ENCODE measurements at regions not wholly inside any gene's neighbourhood (a gene's known extent, or its start where the extent isn't known, plus 50 kb on each side); places are given as distances from the start of the nearest gene placed in this dataset.

DNA sequence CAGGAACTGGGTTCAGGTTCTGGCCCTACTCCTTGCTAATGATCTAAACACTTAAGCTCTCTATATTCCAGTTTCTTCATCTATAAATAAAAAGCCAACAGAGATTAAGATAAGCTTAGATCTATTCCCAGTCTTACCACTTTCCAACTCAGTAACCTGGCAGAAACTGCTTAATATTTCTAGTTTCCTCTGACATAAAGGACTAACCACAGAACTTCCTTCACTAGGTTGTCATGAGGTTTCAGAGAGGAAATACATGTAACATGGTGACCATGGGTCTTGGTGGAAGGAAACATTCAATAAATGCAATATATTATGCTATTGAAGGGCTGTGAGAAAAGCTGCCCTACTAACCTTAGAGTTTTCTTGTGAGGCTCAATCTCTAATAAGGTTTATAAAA lies 114.4 kb upstream of the PDE1A start:
- TF ChIP-seq POLR2AphosphoS5 (IDR thresholded peaks at IDR 0.05; ENCODE audit: low read depth, low read length) (no peak), TCF7L2 (IDR thresholded peaks at IDR 0.05; ENCODE audit: low read depth, low read length) (no peak)
- TF ChIP-seq, protein P1, sequence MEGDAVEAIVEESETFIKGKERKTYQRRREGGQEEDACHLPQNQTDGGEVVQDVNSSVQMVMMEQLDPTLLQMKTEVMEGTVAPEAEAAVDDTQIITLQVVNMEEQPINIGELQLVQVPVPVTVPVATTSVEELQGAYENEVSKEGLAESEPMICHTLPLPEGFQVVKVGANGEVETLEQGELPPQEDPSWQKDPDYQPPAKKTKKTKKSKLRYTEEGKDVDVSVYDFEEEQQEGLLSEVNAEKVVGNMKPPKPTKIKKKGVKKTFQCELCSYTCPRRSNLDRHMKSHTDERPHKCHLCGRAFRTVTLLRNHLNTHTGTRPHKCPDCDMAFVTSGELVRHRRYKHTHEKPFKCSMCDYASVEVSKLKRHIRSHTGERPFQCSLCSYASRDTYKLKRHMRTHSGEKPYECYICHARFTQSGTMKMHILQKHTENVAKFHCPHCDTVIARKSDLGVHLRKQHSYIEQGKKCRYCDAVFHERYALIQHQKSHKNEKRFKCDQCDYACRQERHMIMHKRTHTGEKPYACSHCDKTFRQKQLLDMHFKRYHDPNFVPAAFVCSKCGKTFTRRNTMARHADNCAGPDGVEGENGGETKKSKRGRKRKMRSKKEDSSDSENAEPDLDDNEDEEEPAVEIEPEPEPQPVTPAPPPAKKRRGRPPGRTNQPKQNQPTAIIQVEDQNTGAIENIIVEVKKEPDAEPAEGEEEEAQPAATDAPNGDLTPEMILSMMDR (IDR thresholded peaks at IDR 0.05) = no peak
- TF ChIP-seq, protein P2, sequence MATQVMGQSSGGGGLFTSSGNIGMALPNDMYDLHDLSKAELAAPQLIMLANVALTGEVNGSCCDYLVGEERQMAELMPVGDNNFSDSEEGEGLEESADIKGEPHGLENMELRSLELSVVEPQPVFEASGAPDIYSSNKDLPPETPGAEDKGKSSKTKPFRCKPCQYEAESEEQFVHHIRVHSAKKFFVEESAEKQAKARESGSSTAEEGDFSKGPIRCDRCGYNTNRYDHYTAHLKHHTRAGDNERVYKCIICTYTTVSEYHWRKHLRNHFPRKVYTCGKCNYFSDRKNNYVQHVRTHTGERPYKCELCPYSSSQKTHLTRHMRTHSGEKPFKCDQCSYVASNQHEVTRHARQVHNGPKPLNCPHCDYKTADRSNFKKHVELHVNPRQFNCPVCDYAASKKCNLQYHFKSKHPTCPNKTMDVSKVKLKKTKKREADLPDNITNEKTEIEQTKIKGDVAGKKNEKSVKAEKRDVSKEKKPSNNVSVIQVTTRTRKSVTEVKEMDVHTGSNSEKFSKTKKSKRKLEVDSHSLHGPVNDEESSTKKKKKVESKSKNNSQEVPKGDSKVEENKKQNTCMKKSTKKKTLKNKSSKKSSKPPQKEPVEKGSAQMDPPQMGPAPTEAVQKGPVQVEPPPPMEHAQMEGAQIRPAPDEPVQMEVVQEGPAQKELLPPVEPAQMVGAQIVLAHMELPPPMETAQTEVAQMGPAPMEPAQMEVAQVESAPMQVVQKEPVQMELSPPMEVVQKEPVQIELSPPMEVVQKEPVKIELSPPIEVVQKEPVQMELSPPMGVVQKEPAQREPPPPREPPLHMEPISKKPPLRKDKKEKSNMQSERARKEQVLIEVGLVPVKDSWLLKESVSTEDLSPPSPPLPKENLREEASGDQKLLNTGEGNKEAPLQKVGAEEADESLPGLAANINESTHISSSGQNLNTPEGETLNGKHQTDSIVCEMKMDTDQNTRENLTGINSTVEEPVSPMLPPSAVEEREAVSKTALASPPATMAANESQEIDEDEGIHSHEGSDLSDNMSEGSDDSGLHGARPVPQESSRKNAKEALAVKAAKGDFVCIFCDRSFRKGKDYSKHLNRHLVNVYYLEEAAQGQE (IDR thresholded peaks at IDR 0.05; ENCODE audit: insufficient read depth in 1 of 2, low read depth in 2 of 2, low read length in 1 of 2) = no peak

Data from Panc1 (cell line).